ENCODE measurements at regions not wholly inside any gene's neighbourhood (a gene's known extent, or its start where the extent isn't known, plus 50 kb on each side); places are given as distances from the start of the nearest gene placed in this dataset.

DNA sequence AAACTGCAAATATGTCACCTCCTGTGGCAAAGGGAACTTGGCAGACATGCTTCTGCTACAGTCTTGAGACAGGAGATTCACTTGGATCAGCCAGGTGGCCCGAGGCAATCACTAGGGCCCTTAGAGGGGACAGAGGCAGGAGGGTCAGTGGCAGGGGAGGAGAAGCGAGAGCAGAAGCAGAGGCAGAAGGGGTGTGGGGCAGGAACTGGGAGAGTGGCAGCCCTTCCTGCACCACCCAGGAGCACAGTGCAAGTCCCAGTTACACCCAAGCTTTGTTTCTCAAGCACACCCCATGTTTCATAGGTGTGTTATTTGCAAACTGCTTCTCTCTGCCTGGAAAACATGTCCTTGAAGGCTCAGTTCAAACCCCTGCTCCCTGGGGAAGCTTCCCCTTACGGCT lies 309.7 kb upstream of the MYT1L start:
- Mint-ChIP-seq H3K4me1 (peaks cover 6% of the 10 kb centered on the region), H3K27me3 (no peaks in the 10 kb centered on the region), H3K36me3 (ENCODE audit: low read depth) (no peaks in the 10 kb centered on the region), H3K9me3 (peaks cover 3% of the 10 kb centered on the region), H3K27ac (no peak overlapping the region), H3K4me3 (no peak overlapping the region)
- ChIA-PET CTCF (no interaction called here), POLR2A (no interaction called here)
- DNase-seq, result no peak

DNA sequence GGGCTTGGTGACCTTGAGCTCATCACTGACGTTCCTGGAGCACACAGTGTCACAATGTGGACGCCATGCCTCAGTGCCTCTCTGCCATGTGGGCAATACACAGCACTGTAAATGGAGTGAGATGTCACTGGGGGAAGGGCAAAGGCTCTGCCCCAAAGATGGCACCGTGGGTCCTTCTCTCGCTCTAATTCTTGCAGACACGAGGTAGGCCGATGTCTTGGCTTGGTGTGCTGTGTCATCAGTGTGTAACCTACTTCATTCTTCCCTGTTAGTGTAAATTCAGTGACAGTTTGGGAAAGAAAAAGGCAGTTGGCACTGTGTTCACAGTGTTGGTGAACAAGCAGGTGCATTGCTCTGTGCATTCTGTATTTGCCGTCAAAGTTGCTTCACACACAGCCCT lies 309.3 kb upstream of the MYT1L start:
- CTCF ChIA-PET, result no interaction called here

DNA sequence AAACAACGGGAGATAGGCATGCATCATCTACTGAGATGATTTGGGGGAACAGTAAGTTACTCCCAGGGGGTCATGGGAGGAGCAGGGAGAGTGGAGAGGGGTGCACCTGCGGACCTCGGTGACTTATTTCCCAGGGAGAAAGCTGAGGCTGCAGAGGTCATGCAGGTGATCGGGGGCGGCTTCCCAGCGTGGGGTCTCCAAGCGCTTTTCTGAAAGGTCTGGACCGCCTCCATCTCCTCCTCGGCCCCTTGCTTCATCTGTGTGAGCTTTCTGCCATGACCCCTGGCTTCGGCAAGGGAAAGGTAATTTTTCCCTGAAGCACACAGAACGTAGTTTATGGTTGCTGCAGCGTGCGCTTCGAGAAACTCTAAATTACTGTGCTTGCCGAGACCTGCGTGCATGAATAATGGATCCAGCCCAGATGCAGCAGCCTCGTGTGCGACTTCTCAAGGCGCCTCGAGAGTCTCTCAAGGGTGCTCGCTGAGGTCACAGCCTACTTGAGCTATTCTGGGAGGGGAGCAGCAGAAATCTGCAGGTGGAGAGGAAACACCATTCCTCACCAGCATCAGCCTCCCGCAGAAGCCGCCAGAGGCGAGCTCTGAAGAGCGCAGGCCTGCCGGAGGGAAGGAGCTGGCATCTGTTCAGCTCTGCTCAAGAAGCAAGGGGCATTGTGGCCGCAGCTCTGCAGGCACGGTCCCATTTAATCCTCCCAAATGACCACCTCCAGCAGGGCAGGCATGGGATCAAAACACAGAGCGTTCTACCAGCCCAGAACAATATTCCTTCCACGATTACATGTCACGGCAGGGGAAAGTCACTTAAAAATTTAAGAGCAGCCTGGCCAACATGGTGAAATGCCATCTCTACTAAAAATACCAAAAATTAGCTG lies 308.4 kb upstream of the MYT1L start:
- H3K9me3 Mint-ChIP-seq, result peaks cover 3% of the 10 kb centered on the region
- peaks cover 5% of the 10 kb centered on the region for H3K4me1 Mint-ChIP-seq
- H3K36me3 Mint-ChIP-seq (ENCODE audit: low read depth), result no peaks in the 10 kb centered on the region
- no peak for DNase-seq
- no peak overlapping the region for H3K27ac Mint-ChIP-seq
- ChIA-PET CTCF (no interaction called here), POLR2A (no interaction called here)
- H3K27me3 Mint-ChIP-seq, result no peaks in the 10 kb centered on the region
- no peak overlapping the region for H3K4me3 Mint-ChIP-seq

More for the DNA sequence above, 309.3 kb upstream of the MYT1L start:
- POLR2A ChIA-PET, result no interaction called here
- Mint-ChIP-seq H3K36me3 (ENCODE audit: low read depth) (no peaks in the 10 kb centered on the region), H3K4me3 (no peak overlapping the region), H3K27me3 (no peaks in the 10 kb centered on the region), H3K27ac (no peak overlapping the region), H3K4me1 (peaks cover 5% of the 10 kb centered on the region), H3K9me3 (peaks cover 3% of the 10 kb centered on the region)
- no peak for DNase-seq

DNA sequence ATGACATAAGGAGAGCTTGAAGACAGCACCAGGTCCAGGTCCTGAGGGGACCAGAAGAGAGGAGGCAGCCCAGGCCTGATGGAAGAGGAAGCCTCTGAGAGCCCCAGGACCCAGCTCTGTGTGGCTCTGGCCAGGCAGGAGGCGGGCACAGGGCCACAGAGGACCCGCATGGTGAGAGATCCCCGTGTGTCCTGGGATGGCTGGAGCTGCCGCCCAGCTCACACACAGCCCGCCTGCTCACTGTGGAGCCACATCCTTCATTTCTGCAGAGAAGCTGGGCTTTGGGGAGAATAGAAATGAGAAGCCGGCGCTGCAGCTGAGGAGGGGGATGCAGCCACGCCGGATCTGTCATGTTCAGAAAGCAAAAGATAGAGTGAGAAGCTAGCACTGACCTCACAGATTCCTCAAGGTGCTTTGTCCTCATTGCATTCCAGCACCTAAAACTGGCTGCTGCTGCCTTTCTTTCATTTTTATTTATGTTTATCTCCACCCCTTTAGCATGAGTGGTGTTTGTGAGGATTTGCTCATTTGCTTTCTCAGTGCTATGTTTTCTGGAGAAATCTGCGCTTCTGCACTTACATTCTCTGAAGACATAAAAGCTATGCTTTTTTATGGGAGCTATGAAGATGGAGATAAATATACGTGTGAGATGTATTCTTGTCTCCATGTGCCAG lies 307.6 kb upstream of the MYT1L start:
- DNase-seq, result no peak
- ChIA-PET CTCF (no interaction called here), POLR2A (no interaction called here)
- Mint-ChIP-seq H3K4me3 (no peak overlapping the region), H3K36me3 (ENCODE audit: low read depth) (no peaks in the 10 kb centered on the region), H3K27ac (no peak overlapping the region), H3K4me1 (peaks cover under 1% of the 10 kb centered on the region), H3K27me3 (no peaks in the 10 kb centered on the region), H3K9me3 (no peaks in the 10 kb centered on the region)

DNA sequence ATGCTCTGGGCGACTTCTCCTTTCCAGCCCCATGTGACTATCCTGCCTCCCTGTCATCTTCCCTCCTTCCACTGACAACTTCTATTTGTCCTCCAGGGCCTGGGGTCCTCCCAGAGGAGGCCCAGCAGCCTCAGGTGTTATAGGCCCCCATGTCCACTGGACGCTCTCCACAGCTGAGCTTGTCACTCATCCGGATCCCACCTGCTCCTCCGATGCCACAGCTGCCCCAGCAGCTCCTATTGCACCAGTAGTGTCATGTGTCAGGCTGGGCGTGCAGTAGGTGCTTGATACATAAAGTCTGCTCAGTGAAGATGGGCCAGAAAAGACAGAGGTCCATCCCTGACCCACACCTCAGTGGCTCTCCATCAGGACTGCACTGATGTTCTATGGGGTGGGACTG lies 305.7 kb upstream of the MYT1L start:
- Mint-ChIP-seq H3K4me3 (no peak overlapping the region), H3K36me3 (ENCODE audit: low read depth) (no peaks in the 10 kb centered on the region), H3K4me1 (no peaks in the 10 kb centered on the region), H3K27ac (no peak overlapping the region), H3K9me3 (no peaks in the 10 kb centered on the region), H3K27me3 (no peaks in the 10 kb centered on the region)
- no peak for DNase-seq
- ChIA-PET CTCF (no interaction called here), POLR2A (no interaction called here)

DNA sequence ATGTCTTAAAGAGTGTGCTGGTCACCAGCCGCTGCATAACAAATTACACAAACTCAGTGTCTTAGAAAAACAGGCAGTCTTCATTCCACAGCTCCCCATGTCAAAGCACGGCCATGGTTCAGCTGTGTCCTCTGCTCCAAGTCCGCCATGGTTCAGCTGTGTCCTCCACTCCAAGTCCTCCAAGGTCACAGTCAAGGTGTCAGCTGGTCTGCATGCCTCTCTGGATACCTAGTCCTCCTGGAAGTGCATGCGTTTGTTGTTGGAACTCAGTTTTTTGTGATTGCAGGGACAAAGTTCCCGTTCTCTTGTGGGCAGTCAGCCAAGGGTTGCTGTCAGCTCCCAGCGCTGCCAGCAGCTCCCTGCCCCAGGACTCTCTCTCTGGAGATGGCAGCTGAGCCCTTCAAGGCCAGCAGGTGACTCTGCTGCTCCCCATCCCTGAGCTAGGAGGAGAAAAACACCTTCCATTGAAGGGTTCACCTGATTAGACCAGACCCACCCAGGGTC lies 304.0 kb upstream of the MYT1L start:
- ChIA-PET POLR2A (no interaction called here), CTCF (no interaction called here)
- Mint-ChIP-seq H3K36me3 (ENCODE audit: low read depth) (no peaks in the 10 kb centered on the region), H3K4me1 (no peaks in the 10 kb centered on the region), H3K4me3 (no peak overlapping the region), H3K9me3 (no peaks in the 10 kb centered on the region), H3K27me3 (no peaks in the 10 kb centered on the region), H3K27ac (no peak overlapping the region)
- no peak for DNase-seq

DNA sequence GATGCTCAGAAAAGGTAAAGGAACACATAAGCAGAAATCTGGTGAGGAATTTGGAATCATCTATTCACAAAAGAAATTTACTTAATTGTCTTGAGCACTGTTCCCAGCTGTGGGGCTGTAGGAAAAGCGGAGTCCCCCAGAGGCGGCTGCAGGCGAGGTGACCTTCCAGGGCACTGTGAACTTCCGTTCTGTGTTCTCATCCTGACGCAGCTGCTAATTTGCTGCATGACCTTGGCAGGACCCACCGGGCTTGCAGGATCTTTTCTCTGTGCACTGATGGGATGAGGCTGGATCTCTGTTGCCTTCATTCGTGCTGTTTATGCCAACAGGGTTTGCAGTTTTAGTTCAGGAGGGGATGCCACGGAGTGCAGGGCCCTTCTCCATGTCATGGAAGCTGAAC lies 301.9 kb upstream of the MYT1L start:
- peaks cover 2% of the 10 kb centered on the region for H3K27me3 Mint-ChIP-seq
- CTCF ChIA-PET, result no interaction called here
- H3K36me3 Mint-ChIP-seq (ENCODE audit: low read depth), result no peaks in the 10 kb centered on the region
- no peaks in the 10 kb centered on the region for H3K9me3 Mint-ChIP-seq
- POLR2A ChIA-PET, result no interaction called here
- no peak overlapping the region for H3K4me3 Mint-ChIP-seq
- H3K27ac Mint-ChIP-seq, result no peak overlapping the region
- DNase-seq, result no peak
- H3K4me1 Mint-ChIP-seq, result no peaks in the 10 kb centered on the region

DNA sequence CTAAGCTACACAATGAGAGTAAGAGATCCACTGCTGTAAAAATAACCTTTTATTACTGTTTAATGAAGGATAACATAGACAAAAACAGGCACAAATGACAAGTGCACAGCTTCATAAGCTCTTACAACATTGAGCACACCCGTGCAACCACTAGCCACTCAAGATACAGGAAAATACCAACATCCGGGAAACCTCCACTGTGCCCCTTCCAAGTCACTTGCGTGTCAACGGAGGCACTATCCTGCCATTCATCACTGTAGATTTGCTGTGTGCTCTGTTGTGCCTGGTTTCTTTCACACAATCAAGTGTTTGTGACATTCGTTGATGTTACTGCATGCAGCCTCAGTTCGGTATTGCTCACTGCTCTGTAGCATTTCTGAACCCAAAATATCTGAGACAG lies 292.9 kb upstream of the MYT1L start:
- ChIA-PET CTCF (no interaction called here), POLR2A (no interaction called here)
- H3K27ac Mint-ChIP-seq, result no peak overlapping the region
- H3K27me3 Mint-ChIP-seq, result peaks cover 2% of the 10 kb centered on the region
- H3K36me3 Mint-ChIP-seq (ENCODE audit: low read depth), result no peaks in the 10 kb centered on the region
- no peak overlapping the region for H3K4me3 Mint-ChIP-seq
- no peaks in the 10 kb centered on the region for H3K9me3 Mint-ChIP-seq
- DNase-seq, result no peak
- H3K4me1 Mint-ChIP-seq, result no peaks in the 10 kb centered on the region

DNA sequence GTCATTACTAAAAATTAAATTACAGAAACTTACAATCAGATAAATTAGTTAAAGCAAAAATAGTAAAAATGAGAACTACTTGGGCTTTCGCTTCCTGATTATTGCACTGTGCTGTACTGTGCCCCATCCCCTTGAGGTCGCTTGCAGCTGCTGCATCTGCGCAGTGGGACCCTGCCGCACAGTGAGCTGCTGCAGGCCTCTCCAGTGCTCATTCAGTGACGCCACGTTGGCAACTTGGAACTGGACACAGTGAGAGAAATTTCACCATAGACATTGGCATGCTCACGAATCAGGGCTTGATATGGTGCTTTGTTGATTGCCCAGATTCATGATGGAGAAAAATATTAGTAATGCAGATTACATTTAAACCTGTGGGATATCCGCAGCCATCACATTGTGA lies 290.8 kb upstream of the MYT1L start:
- Mint-ChIP-seq H3K4me1 (no peaks in the 10 kb centered on the region), H3K27me3 (peaks cover 9% of the 10 kb centered on the region), H3K4me3 (no peak overlapping the region), H3K9me3 (no peaks in the 10 kb centered on the region), H3K27ac (no peak overlapping the region), H3K36me3 (ENCODE audit: low read depth) (no peaks in the 10 kb centered on the region)
- CTCF ChIA-PET, result interaction anchor here (0.6 kb wide), 1 partner anchor 118 kb away, joined by 3 read pairs; no protein-coding TSS in a partner anchor
- POLR2A ChIA-PET, result no interaction called here
- DNase-seq, result no peak

DNA sequence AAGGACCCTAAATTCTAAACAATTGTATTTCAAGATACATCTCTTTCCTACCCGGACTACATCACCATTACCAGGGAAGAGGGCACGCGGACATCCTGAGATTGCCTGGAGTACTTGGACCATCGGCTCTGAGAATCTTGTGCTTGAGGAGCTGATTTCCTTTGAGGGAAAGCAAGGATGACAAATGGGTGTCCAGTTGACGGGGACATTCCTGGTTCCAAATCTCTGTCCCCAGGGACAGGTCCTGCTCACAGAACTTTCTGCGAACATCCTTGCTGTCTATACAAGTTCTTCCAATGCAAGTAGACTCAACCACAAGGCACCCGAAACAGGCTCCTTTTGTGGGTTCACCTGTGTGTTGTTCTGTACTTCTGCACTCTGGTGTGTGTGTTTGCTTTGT lies 289.5 kb upstream of the MYT1L start:
- ChIA-PET POLR2A (no interaction called here), CTCF (no interaction called here)
- H3K4me1 Mint-ChIP-seq, result no peaks in the 10 kb centered on the region
- no peaks in the 10 kb centered on the region for H3K9me3 Mint-ChIP-seq
- H3K4me3 Mint-ChIP-seq, result no peak overlapping the region
- no peak for DNase-seq
- peaks cover 15% of the 10 kb centered on the region for H3K27me3 Mint-ChIP-seq
- H3K27ac Mint-ChIP-seq, result no peak overlapping the region
- H3K36me3 Mint-ChIP-seq (ENCODE audit: low read depth), result no peaks in the 10 kb centered on the region

DNA sequence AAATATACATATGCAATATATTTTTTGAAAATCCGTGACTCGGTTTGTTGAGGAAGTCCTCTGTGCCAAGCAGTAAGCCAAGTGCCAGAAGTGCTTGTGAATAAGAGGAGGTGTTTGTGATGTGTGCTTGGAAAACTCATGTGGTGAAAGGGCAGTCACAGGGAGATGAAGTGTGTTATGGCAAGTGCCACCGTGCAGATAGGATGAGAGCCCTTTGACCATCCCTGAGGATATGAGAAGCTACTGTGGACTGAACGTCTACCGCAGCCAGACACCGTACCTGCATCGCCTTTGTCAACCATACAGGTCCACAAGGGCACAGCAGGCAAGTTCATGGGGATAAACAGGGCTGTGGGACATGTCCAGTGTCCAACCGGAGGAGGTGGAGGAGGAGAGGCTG lies 288.9 kb upstream of the MYT1L start:
- no peak overlapping the region for H3K27ac Mint-ChIP-seq
- H3K9me3 Mint-ChIP-seq, result no peaks in the 10 kb centered on the region
- no peaks in the 10 kb centered on the region for H3K4me1 Mint-ChIP-seq
- no peak for DNase-seq
- H3K36me3 Mint-ChIP-seq (ENCODE audit: low read depth), result no peaks in the 10 kb centered on the region
- CTCF ChIA-PET, result no interaction called here
- POLR2A ChIA-PET, result no interaction called here
- H3K4me3 Mint-ChIP-seq, result no peak overlapping the region
- peaks cover 15% of the 10 kb centered on the region for H3K27me3 Mint-ChIP-seq

DNA sequence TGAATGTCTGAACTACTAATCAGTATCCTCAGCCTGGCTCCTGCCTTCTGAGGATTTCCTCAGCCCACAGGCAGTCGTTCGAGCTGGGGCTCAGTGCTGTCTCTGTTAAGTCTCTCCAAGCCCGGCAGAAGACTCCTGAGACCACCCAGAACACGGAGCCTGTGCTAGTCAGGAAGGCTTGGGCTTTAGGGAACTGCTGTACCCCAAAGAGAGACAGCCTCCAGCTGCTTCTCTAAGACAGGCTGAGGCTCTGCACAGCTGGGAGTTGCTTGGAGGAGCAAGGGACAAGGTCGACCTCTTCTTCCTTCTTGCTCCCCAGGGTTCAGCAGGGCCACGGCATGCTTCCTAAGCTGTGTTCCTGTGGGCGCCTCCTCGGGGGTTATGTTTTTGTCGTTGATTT lies 283.4 kb upstream of the MYT1L start:
- ChIA-PET CTCF (no interaction called here), POLR2A (no interaction called here)
- Mint-ChIP-seq H3K4me1 (peaks cover 11% of the 10 kb centered on the region), H3K27ac (no peak overlapping the region), H3K9me3 (peaks cover 11% of the 10 kb centered on the region), H3K36me3 (ENCODE audit: low read depth) (peaks cover 6% of the 10 kb centered on the region), H3K4me3 (no peak overlapping the region), H3K27me3 (peaks cover 17% of the 10 kb centered on the region)
- DNase-seq, result no peak

DNA sequence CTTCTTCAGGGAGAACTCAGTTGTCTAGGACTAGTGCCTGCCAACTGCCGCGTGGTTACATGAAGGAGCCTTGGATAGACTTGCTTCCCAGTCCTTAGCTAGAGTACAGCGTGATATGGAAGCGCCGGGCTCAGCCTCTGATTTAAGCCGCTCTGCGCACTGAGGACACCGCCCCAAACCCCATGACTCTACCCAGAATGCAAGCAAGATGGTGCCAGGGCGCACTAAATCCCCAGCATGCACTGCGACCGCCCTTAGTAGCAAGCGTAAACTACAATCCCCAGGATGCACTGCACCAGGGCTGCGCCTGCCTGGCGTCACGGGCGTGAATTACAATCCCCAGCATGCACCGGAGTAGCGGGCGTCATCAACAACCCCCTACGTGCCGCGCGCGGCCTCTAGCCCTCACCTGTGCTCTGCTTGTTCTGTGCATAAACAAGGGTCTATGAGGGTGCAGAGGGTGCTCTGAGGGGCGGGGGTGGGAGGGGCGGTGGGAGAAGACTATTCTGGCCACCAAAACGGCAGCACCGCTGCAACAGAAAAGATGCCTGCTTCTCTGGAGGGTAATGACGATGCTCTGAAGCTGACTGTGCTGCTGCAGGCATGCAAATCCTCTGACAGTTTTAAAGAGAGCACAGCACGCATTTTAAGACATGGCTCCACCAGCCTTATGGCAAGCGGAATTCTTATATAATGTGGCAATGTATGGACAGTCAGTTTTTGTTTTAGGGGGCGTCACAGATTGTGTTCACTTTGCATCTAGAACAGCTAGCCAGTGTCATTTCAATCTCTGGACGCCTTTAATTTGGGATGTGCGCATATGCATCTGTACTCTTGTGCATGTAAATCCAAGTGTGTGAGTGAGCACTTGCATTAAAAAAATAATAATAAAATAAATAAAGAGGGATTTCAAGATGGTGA lies 282.5 kb upstream of the MYT1L start:
- POLR2A ChIA-PET, result no interaction called here

More for the DNA sequence above, 282.5 kb upstream of the MYT1L start:
- CTCF ChIA-PET, result no interaction called here
- Mint-ChIP-seq H3K27ac (peak overlapping the region; percentile 87), H3K4me3 (peak overlapping the region; percentile 57), H3K9me3 (peaks cover 11% of the 10 kb centered on the region), H3K4me1 (peaks cover 11% of the 10 kb centered on the region), H3K27me3 (peaks cover 15% of the 10 kb centered on the region), H3K36me3 (ENCODE audit: low read depth) (peaks cover 6% of the 10 kb centered on the region)
- peak; percentile 94 for DNase-seq

All from activated CD4-positive, alpha-beta T cell treated with anti-CD3 and anti-CD28 coated beads, Interleukin-2, amount 10 ng/mL, durations not matched to agents 7 days and 5 days (primary cell).